ENCODE measurements at regions not wholly inside any gene's neighbourhood (a gene's known extent, or its start where the extent isn't known, plus 50 kb on each side); places are given as distances from the start of the nearest gene placed in this dataset.

DNA sequence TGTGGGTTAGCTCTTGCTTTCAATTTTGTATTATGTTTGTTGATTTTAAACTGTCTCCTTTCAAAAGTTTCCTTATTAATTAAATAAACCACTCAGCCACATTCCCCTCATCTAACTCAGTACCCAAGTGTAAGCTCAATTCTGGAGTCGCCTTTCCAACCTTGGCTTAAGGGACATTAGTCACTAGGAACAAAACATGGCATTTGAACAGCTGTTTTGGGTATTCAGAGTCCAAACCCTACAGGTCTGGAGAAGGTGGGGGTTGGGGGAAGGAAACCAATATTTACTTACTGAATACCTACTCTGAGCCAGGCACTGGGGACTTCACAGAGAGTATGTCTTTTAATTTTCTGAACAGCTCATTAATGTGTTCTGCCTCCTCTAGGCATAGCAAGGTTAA lies 117.2 kb upstream of the JUN start:
- intact Hi-C loops (cut with DNase I; ENCODE audit: low total_unique reads): loop anchor here (10.0 kb wide), 2 partner anchors 244 to 394 kb away; partner anchors contain the start of gene FGGY
- no peaks in the 10 kb centered on the region for H3K36me3 ChIP-seq
- no peaks in the 10 kb centered on the region for H3K27me3 ChIP-seq (replicated peaks in 1 of 7)
- no peak overlapping the region for H3K4me3 ChIP-seq
- WGBS, 5 donors: 94 to 100% (median 95%) methylated on average over 1 of the region's 1 CpG
- H3K9me3 ChIP-seq: no peaks in the 10 kb centered on the region
- no peak for DNase-seq
- peak overlapping the region in 4 of 8 donors; percentile 77 to 87 (median 78) for H3K27ac ChIP-seq
- peaks cover 31 to 75% (median 54%) of the 10 kb centered on the region in 6 donors for H3K4me1 ChIP-seq
- TF ChIP-seq, protein P1, sequence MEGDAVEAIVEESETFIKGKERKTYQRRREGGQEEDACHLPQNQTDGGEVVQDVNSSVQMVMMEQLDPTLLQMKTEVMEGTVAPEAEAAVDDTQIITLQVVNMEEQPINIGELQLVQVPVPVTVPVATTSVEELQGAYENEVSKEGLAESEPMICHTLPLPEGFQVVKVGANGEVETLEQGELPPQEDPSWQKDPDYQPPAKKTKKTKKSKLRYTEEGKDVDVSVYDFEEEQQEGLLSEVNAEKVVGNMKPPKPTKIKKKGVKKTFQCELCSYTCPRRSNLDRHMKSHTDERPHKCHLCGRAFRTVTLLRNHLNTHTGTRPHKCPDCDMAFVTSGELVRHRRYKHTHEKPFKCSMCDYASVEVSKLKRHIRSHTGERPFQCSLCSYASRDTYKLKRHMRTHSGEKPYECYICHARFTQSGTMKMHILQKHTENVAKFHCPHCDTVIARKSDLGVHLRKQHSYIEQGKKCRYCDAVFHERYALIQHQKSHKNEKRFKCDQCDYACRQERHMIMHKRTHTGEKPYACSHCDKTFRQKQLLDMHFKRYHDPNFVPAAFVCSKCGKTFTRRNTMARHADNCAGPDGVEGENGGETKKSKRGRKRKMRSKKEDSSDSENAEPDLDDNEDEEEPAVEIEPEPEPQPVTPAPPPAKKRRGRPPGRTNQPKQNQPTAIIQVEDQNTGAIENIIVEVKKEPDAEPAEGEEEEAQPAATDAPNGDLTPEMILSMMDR (IDR thresholded peaks at IDR 0.05 in 8 of 11, conservative IDR thresholded peaks at IDR 0.05 in 3 of 11): no peak
- TF ChIP-seq POLR2AphosphoS5 (IDR thresholded peaks at IDR 0.05): no peak
- no peak for TF ChIP-seq POLR2A (IDR thresholded peaks at IDR 0.05)

DNA sequence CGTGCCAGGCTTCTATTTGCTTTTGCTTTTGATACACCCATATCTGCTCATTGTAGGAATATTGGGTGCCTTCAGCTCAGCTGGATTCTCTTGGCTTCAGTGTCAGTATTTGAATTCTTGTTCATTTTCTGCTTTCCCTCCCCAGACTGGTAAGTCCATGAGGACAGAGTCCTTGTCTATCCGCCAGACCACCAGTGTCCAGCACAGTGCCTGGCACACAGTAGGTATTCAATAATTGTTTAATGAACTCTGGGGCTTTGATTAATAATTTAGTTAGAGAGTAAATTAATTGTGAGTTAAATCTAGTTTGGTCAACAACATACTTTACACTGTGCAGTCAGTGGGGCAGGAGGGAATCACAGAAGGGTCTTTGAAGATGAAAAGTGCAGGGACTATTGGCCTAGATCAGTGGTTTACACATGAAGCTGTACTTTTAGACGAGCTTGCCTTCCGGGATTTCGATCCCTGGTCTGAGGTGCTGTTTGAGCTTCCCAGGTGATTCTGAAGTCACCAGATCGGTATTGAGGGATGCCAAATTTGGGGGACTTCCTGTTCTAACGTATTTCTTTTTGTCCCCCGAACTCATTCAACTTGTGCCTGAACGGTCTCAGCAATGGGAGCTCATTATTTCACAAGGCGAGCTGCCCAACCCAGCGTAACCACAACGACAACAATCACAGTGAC lies 119.1 kb upstream of the JUN start:
- H3K27me3 ChIP-seq (replicated peaks in 1 of 7): no peaks in the 10 kb centered on the region
- no peaks in the 10 kb centered on the region for H3K9me3 ChIP-seq
- no peaks in the 10 kb centered on the region for H3K36me3 ChIP-seq
- peak overlapping the region in 7 of 8 donors; percentile 37 to 72 (median 44) for H3K4me3 ChIP-seq
- peak overlapping the region; percentile 80 to 97 (median 93) for H3K27ac ChIP-seq
- intact Hi-C loops (cut with DNase I; ENCODE audit: low total_unique reads): loop anchor here (10.0 kb wide), 2 partner anchors 242 to 392 kb away; partner anchors contain the start of gene FGGY
- no peak for TF ChIP-seq POLR2AphosphoS5 (IDR thresholded peaks at IDR 0.05)
- DNase-seq: no peak
- peaks cover 23 to 57% (median 36%) of the 10 kb centered on the region in 6 donors for H3K4me1 ChIP-seq
- 24 to 37% (median 27%) methylated on average over 12 of the region's 12 CpGs for WGBS, 5 donors

DNA sequence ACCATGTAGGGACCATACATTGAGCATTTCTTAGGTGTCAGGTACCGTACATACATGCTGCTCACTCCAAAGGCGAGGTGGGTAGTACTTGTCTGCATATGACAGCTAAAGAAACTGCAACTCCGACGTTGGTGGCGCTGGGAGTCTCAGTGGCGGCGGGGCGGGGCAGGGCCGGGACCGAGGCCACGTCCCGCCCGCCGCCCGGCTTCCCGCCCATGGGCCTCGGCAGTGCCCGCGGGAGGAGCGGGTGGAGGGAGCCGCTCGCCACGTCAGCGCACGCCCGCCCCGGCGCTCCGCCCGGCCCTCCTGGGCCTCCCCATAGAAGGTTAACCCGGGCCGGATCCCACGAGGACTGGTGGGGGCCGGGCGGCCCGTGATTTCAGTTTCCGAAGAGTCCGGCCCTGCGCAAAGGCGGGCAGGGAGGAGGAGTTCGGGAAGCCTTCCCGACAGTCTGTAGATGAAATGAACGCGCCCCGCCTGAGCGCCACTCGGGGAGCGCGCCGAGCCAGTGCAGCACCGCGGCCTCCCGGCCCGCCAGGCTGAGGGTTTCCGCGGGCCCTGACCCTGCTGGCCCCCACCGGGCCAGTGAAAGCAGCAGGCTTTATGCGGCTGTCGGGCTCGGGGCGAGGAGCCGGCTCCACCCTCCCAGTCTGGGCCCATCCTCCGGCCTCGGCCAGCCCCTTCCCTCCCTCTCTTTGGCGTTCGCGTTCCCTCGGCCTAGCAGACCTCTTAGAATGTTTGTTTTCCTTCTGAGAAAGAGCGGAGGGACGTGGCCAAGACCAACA lies 119.9 kb upstream of the JUN start:
- peak; percentile 96 for DNase-seq
- peaks cover 16 to 50% (median 29%) of the 10 kb centered on the region in 6 donors for H3K4me1 ChIP-seq
- 0 to 2% (median 1%) methylated on average over 29 to 70 of the region's 70 CpGs for WGBS, 5 donors
- intact Hi-C loops (cut with DNase I; ENCODE audit: low total_unique reads): loop anchor here (10.0 kb wide), 2 partner anchors 241 to 391 kb away; partner anchors contain the start of gene FGGY
- no peaks in the 10 kb centered on the region for H3K36me3 ChIP-seq
- H3K9me3 ChIP-seq: no peaks in the 10 kb centered on the region
- TF ChIP-seq POLR2AphosphoS5 (IDR thresholded peaks at IDR 0.05) (peak; percentile 81 to 94 (median 93)), POLR2A (IDR thresholded peaks at IDR 0.05) (peak in 1 of 3 donors; percentile 75)
- TF ChIP-seq, protein P1 (IDR thresholded peaks at IDR 0.05 in 8 of 11, conservative IDR thresholded peaks at IDR 0.05 in 3 of 11): peak in 2 of 11 experiments; percentile 7 to 11
- H3K4me3 ChIP-seq: peak overlapping the region; percentile 30 to 72 (median 44)
- H3K27me3 ChIP-seq (replicated peaks in 1 of 7): no peaks in the 10 kb centered on the region
- peak overlapping the region; percentile 80 to 97 (median 93) for H3K27ac ChIP-seq

DNA sequence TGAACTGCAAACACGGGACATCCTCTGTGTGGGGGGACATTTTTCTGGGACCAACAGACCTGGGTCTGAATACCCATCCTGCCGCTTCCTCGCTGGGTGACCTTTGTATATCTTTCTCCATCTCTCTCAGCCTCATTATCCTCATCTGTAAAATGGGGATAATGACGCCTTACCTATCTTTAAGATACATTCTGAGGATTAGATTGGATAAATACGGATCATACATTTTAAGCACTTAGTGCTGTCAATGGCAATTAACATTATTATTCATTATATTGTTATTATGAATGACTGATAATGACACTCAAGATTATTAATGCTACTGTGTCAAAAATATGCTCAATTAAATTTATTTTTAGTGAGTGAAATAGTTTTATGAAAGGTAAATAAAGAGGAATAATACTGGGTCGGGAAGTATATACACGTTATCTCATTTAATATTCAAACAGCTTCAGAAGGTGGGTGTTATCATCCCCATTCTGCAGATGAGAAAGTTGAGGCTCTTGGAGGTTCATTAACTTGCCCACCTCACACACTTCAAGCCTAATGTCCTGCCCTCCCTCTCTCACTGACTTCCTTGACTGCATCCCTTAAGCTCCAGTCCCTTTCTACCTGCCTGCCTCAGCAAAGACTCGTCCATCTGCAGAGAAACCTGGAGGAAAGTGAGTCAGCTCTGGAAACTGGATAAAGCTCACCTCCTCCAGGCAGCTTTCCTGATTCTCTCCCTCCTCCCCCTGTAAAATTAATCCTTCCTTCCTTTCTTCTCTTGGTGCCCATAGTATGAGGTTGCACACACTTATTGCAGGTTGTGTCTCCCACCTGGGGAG lies 120.7 kb upstream of the JUN start:
- 70 to 75% (median 70%) methylated on average over 8 of the region's 8 CpGs for WGBS, 5 donors
- no peak for TF ChIP-seq POLR2A (IDR thresholded peaks at IDR 0.05)
- TF ChIP-seq POLR2AphosphoS5 (IDR thresholded peaks at IDR 0.05): no peak
- TF ChIP-seq, protein P1 (IDR thresholded peaks at IDR 0.05 in 8 of 11, conservative IDR thresholded peaks at IDR 0.05 in 3 of 11): no peak
- peak overlapping the region; percentile 80 to 97 (median 93) for H3K27ac ChIP-seq
- no peaks in the 10 kb centered on the region for H3K27me3 ChIP-seq (replicated peaks in 1 of 7)
- H3K4me1 ChIP-seq: peaks cover 9 to 49% (median 26%) of the 10 kb centered on the region in 6 donors
- no peaks in the 10 kb centered on the region for H3K36me3 ChIP-seq
- H3K4me3 ChIP-seq: peak overlapping the region; percentile 30 to 72 (median 44)
- H3K9me3 ChIP-seq: no peaks in the 10 kb centered on the region
- DNase-seq: no peak
- intact Hi-C loops (cut with DNase I; ENCODE audit: low total_unique reads): loop anchor here (10.0 kb wide), 2 partner anchors 240 to 390 kb away; partner anchors contain the start of gene FGGY

Measured in spleen (tissue), 11 donors.